HEK293 (cell line): ENCODE measurements at regions not wholly inside any gene's neighbourhood (a gene's known extent, or its start where the extent isn't known, plus 50 kb on each side); places are given as distances from the start of the nearest gene placed in this dataset.
A peak's percentile ranks its signal among the peaks of the same experiment; 100 is the strongest.

Experiments used
- CTCF ChIA-PET: fragments of 350-600 bp; formaldehyde crosslinking; extraction: SDS; loops from one replicate; lab custom pipeline; 2021; ENCODE audit warnings: antibody characterized with exemption; lab: Yijun Ruan, JAX
- POLR2A ChIA-PET: fragments of 300-600 bp; formaldehyde crosslinking; extraction: SDS; loops from one replicate; lab custom pipeline; 2020; ENCODE audit warnings: antibody characterized with exemption, inconsistent platforms; lab: Yijun Ruan, JAX
- H3K27ac ChIP-seq: fragments of 200-500 bp; sonication (Bioruptor generic); 2 replicates; pipeline ENCODE4 v1.5.1; 2014; ENCODE audit warnings: low read depth, low read length, control low read depth, inconsistent platforms; ENCODE audit errors: extremely low read depth
- H3K36me3 ChIP-seq, 2 experiments: fragments of 200-500 bp in 1 of 2; sonication (Bioruptor generic) in 1 of 2; 1 replicate in 1 of 2; 2 replicates in 1 of 2; pipeline ENCODE4 v1.5.1; 2014 to 2017; ENCODE audit warnings: inconsistent platforms in 2 of 2, low read length in 2 of 2; ENCODE audit not compliant: control insufficient read depth in 2 of 2, insufficient read depth in 1 of 2
- H3K4me1 ChIP-seq: fragments of 200-500 bp; sonication (Bioruptor generic); 2 replicates; pipeline ENCODE4 v1.5.1; 2014; ENCODE audit warnings: mild to moderate bottlenecking, low read length, inconsistent platforms; ENCODE audit not compliant: control insufficient read depth, insufficient read depth
- H3K4me3 ChIP-seq: 2 replicates; pipeline ENCODE4 v1.5.1; 2011; ENCODE audit warnings: low read depth, mild to moderate bottlenecking, control low read depth, low read length, moderate library complexity
- H3K9me3 ChIP-seq: fragments of 200-500 bp; sonication (Bioruptor generic); 2 replicates; pipeline ENCODE4 v1.5.1; 2014; ENCODE audit warnings: low read depth, low read length, inconsistent platforms; ENCODE audit not compliant: control insufficient read depth, insufficient read depth
- BCL11B ChIP-seq: fragments of 450-650 bp; formaldehyde crosslinking; IDR thresholded peaks from 2 replicates; pipeline ENCODE4 v1.5.1; 2016; ENCODE audit warnings: low read depth, missing biosample characterization, missing genetic modification characterization
- KLF16 ChIP-seq: fragments of 450-650 bp; formaldehyde crosslinking; IDR thresholded peaks from 2 replicates; pipeline ENCODE4 v1.5.1; 2017; ENCODE audit warnings: missing biosample characterization, missing genetic modification characterization
- SETDB1 ChIP-seq: IDR thresholded peaks from one replicate; pipeline ENCODE4 v1.6.1; 2017; ENCODE audit warnings: mild to moderate bottlenecking, low read length, moderate library complexity, mixed read lengths; ENCODE audit not compliant: insufficient read length
- SP7 ChIP-seq: fragments of 450-650 bp; formaldehyde crosslinking; IDR thresholded peaks from 2 replicates; pipeline ENCODE4 v1.5.1; 2016; ENCODE audit warnings: missing biosample characterization, missing genetic modification characterization
- TRIM28 ChIP-seq: IDR thresholded peaks from 2 replicates; pipeline ENCODE4 v1.6.1; 2011; ENCODE audit warnings: low read length, control low read depth, borderline replicate concordance
- ZBTB20 ChIP-seq: fragments of 450-650 bp; formaldehyde crosslinking; IDR thresholded peaks from 2 replicates; pipeline ENCODE4 v1.5.1; 2016; ENCODE audit warnings: missing biosample characterization, missing genetic modification characterization
- ZBTB21 ChIP-seq: fragments of 450-650 bp; formaldehyde crosslinking; IDR thresholded peaks from 2 replicates; pipeline ENCODE4 v1.5.1; 2017; ENCODE audit warnings: missing biosample characterization, missing genetic modification characterization
- ZFP41 ChIP-seq: fragments of 450-650 bp; formaldehyde crosslinking; IDR thresholded peaks from 2 replicates; pipeline ENCODE4 v1.5.1; 2016; ENCODE audit warnings: missing biosample characterization, missing genetic modification characterization, borderline replicate concordance
- ZNF10 ChIP-seq: fragments of 450-650 bp; formaldehyde crosslinking; IDR thresholded peaks from 2 replicates; pipeline ENCODE4 v1.5.1; 2017; ENCODE audit warnings: missing biosample characterization, missing genetic modification characterization
- ZNF121 ChIP-seq: fragments of 450-650 bp; formaldehyde crosslinking; IDR thresholded peaks from 2 replicates; pipeline ENCODE4 v1.5.1; 2016; ENCODE audit warnings: missing biosample characterization, missing genetic modification characterization
- ZNF175 ChIP-seq: fragments of 450-650 bp; formaldehyde crosslinking; IDR thresholded peaks from 2 replicates; pipeline ENCODE4 v1.5.1; 2016; ENCODE audit warnings: missing biosample characterization, missing genetic modification characterization
- ZNF19 ChIP-seq: fragments of 450-650 bp; formaldehyde crosslinking; IDR thresholded peaks from 2 replicates; pipeline ENCODE4; 2016; ENCODE audit warnings: missing biosample characterization, missing genetic modification characterization, low read depth
- ZNF223 ChIP-seq: fragments of 450-650 bp; formaldehyde crosslinking; IDR thresholded peaks from 2 replicates; pipeline ENCODE4 v1.5.1; 2016; ENCODE audit warnings: missing biosample characterization, missing genetic modification characterization
- ZNF302 ChIP-seq: fragments of 450-650 bp; formaldehyde crosslinking; IDR thresholded peaks from 2 replicates; pipeline ENCODE4 v1.5.1; 2016; ENCODE audit warnings: missing biosample characterization, missing genetic modification characterization, low read depth
- ZNF335 ChIP-seq: fragments of 450-650 bp; formaldehyde crosslinking; conservative IDR thresholded peaks from 2 replicates; pipeline ENCODE4 v1.5.1; 2016; ENCODE audit warnings: missing biosample characterization, missing genetic modification characterization
- ZNF341 ChIP-seq: fragments of 450-650 bp; formaldehyde crosslinking; IDR thresholded peaks from 2 replicates; pipeline ENCODE4; 2016; ENCODE audit warnings: low read depth, missing biosample characterization, missing genetic modification characterization
- ZNF473 ChIP-seq: fragments of 450-650 bp; formaldehyde crosslinking; IDR thresholded peaks from 2 replicates; pipeline ENCODE4 v1.5.1; 2017; ENCODE audit warnings: missing biosample characterization, missing genetic modification characterization
- ZNF514 ChIP-seq: fragments of 450-650 bp; formaldehyde crosslinking; IDR thresholded peaks from 2 replicates; pipeline ENCODE4 v1.5.1; 2016; ENCODE audit warnings: missing biosample characterization, missing genetic modification characterization
- ZNF558 ChIP-seq: fragments of 450-650 bp; formaldehyde crosslinking; IDR thresholded peaks from 2 replicates; pipeline ENCODE4 v1.5.1; 2016; ENCODE audit warnings: missing biosample characterization, missing genetic modification characterization
- ZNF621 ChIP-seq: fragments of 450-650 bp; formaldehyde crosslinking; IDR thresholded peaks from 2 replicates; pipeline ENCODE4 v1.5.1; 2017; ENCODE audit warnings: missing biosample characterization, missing genetic modification characterization
- ZNF768 ChIP-seq: fragments of 450-650 bp; formaldehyde crosslinking; IDR thresholded peaks from 2 replicates; pipeline ENCODE4 v1.5.1; 2018; ENCODE audit warnings: missing biosample characterization, mild to moderate bottlenecking, missing genetic modification characterization
- TF ChIP-seq, protein P1 (sequence below): fragments of 450-650 bp; formaldehyde crosslinking; IDR thresholded peaks from 2 replicates; pipeline ENCODE4 v1.5.1; 2017; ENCODE audit warnings: missing biosample characterization, missing genetic modification characterization
- TF ChIP-seq, protein P2 (sequence below): fragments of 450-650 bp; formaldehyde crosslinking; IDR thresholded peaks from 2 replicates; pipeline ENCODE4 v1.5.1; 2016; ENCODE audit warnings: missing biosample characterization, missing genetic modification characterization
- TF ChIP-seq, protein P3 (sequence below): fragments of 450-650 bp; formaldehyde crosslinking; IDR thresholded peaks from 2 replicates; pipeline ENCODE4 v1.5.1; 2016; ENCODE audit warnings: missing biosample characterization, missing genetic modification characterization

DNA sequence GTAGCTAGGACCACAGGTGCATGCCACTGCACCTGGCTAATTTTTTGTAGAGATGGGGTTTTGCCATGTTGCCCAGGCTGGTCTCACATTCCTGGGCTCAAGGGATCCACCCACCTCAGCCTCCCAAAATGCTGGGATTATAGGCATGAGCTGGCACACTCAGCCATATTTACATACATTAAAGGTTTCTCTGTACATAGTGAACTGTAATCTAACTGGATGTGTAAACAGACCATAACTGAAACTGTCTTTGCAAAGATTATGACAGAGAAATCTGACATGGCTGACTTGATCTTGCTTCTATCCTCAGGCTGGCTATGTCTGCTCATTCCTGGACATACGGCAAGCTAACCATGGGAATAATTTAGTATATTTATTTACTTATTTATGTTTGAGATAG, 139.2 kb upstream of the XPO1 start:
- no peak for TF ChIP-seq ZNF558 (tag by site-specific recombination)
- no peak for TF ChIP-seq ZNF302
- no peak for TF ChIP-seq KLF16
- TF ChIP-seq ZNF514 (tag by site-specific recombination), result no peak
- no peaks in the 10 kb centered on the region for H3K4me1 ChIP-seq
- H3K27ac ChIP-seq, result no peak overlapping the region
- CTCF ChIA-PET, result interaction anchor here (0.6 kb wide), 1 partner anchor 108 kb away, joined by 3 read pairs; no protein-coding TSS in a partner anchor
- POLR2A ChIA-PET, result no interaction called here
- H3K9me3 ChIP-seq, result no peaks in the 10 kb centered on the region
- no peak overlapping the region for H3K4me3 ChIP-seq
- H3K36me3 ChIP-seq, result no peaks in the 10 kb centered on the region

DNA sequence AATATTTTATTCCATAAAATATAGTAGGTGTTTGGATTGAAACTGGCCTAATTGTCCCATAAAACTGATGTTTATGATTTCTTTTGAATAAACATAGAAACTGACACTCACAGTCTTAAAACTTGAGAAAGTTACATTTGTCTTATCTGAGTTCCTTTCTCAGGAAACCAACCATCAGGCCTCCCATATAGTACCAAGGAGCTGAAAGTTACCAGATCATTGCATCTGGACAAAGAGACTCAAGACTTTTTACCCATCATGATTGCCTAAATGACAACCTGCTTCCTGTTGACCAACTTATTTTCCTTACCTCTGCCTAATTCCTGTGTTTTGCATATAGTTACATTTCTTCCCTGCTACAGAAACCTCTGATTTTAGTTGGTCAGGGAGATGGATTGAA, 137.0 kb upstream of the XPO1 start:
- Histone ChIP-seq H3K4me1 (peaks cover 9% of the 10 kb centered on the region), H3K9me3 (no peaks in the 10 kb centered on the region), H3K27ac (no peak overlapping the region), H3K36me3 (no peaks in the 10 kb centered on the region), H3K4me3 (no peak overlapping the region)
- TF ChIP-seq ZNF473 (tag by site-specific recombination), result no peak
- peak; percentile 73 for TF ChIP-seq SETDB1
- ChIA-PET CTCF (no interaction called here), POLR2A (no interaction called here)

DNA sequence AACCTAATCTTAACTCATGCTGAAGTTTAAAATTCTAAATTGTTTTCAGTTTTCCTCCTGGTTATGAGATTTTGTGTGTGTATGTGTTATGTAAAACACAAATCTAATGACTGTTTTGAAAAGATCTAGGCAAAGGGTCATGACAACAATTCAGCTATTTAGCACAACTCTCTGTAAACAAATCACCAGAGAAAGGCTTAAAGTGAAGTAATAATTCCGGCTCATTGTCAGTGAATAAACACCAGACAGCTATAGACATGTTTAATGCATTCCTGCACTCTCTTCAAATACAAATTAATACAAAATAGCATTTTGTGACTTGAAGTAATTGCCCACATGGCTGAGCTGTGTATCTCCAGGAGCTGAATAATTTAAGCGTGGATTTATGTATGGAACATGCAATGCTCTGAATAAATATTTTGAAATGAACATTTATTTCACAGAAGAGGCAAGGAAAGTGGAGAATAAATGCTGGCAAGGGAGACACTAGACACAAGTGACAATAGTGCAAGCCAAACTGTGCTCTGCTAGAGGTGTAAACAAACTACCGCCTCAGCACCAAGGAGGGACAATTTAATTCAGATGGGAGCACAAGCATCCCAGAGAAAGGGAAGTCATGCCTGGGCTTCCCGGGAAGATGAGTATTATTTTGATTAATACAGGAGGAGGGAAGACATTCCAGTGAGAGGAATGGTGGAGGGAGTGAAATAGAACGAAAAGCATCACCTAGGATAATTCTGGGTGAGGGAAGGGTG, 133.6 kb upstream of the XPO1 start:
- H3K9me3 ChIP-seq, result no peaks in the 10 kb centered on the region
- peaks cover 9% of the 10 kb centered on the region for H3K4me1 ChIP-seq
- POLR2A ChIA-PET, result interaction anchor here (0.6 kb wide), 1 partner anchor 208 kb away, joined by 5 read pairs; no protein-coding TSS in a partner anchor
- CTCF ChIA-PET, result interaction anchor here (0.6 kb wide), 2 partner anchors 13 to 28 kb away, joined by 3 to 5 read pairs; no protein-coding TSS in a partner anchor
- H3K4me3 ChIP-seq, result no peak overlapping the region
- no peaks in the 10 kb centered on the region for H3K36me3 ChIP-seq
- peak overlapping the region; percentile 58; the same call in 1 of the 2 replicates for H3K27ac ChIP-seq
- TF ChIP-seq ZNF341 (tag by site-specific recombination) (no peak), ZNF335 (tag by site-specific recombination) (0 out of 2 replicates have a peak, but pooled peaks have one; percentile 25), ZNF121 (tag by site-specific recombination) (no peak), ZNF10 (tag by site-specific recombination) (no peak), ZNF223 (no peak), ZBTB20 (tag by site-specific recombination) (peak; percentile 26; the same call in 1 of the 2 replicates), TRIM28 (no peak), ZNF621 (no peak), BCL11B (tag by site-specific recombination) (no peak), SP7 (tag by site-specific recombination) (no peak), ZNF768 (tag by site-specific recombination) (no peak), ZBTB21 (tag by site-specific recombination) (no peak), ZNF19 (tag by site-specific recombination) (no peak), ZFP41 (tag by site-specific recombination) (no peak), ZNF175 (tag by site-specific recombination) (no peak)
- TF ChIP-seq, protein P1, sequence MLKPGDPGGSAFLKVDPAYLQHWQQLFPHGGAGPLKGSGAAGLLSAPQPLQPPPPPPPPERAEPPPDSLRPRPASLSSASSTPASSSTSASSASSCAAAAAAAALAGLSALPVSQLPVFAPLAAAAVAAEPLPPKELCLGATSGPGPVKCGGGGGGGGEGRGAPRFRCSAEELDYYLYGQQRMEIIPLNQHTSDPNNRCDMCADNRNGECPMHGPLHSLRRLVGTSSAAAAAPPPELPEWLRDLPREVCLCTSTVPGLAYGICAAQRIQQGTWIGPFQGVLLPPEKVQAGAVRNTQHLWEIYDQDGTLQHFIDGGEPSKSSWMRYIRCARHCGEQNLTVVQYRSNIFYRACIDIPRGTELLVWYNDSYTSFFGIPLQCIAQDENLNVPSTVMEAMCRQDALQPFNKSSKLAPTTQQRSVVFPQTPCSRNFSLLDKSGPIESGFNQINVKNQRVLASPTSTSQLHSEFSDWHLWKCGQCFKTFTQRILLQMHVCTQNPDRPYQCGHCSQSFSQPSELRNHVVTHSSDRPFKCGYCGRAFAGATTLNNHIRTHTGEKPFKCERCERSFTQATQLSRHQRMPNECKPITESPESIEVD (tag by site-specific recombination), result peak; percentile 87
- TF ChIP-seq, protein P2, sequence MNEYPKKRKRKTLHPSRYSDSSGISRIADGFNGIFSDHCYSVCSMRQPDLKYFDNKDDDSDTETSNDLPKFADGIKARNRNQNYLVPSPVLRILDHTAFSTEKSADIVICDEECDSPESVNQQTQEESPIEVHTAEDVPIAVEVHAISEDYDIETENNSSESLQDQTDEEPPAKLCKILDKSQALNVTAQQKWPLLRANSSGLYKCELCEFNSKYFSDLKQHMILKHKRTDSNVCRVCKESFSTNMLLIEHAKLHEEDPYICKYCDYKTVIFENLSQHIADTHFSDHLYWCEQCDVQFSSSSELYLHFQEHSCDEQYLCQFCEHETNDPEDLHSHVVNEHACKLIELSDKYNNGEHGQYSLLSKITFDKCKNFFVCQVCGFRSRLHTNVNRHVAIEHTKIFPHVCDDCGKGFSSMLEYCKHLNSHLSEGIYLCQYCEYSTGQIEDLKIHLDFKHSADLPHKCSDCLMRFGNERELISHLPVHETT (tag by site-specific recombination), result no peak
- TF ChIP-seq, protein P3, sequence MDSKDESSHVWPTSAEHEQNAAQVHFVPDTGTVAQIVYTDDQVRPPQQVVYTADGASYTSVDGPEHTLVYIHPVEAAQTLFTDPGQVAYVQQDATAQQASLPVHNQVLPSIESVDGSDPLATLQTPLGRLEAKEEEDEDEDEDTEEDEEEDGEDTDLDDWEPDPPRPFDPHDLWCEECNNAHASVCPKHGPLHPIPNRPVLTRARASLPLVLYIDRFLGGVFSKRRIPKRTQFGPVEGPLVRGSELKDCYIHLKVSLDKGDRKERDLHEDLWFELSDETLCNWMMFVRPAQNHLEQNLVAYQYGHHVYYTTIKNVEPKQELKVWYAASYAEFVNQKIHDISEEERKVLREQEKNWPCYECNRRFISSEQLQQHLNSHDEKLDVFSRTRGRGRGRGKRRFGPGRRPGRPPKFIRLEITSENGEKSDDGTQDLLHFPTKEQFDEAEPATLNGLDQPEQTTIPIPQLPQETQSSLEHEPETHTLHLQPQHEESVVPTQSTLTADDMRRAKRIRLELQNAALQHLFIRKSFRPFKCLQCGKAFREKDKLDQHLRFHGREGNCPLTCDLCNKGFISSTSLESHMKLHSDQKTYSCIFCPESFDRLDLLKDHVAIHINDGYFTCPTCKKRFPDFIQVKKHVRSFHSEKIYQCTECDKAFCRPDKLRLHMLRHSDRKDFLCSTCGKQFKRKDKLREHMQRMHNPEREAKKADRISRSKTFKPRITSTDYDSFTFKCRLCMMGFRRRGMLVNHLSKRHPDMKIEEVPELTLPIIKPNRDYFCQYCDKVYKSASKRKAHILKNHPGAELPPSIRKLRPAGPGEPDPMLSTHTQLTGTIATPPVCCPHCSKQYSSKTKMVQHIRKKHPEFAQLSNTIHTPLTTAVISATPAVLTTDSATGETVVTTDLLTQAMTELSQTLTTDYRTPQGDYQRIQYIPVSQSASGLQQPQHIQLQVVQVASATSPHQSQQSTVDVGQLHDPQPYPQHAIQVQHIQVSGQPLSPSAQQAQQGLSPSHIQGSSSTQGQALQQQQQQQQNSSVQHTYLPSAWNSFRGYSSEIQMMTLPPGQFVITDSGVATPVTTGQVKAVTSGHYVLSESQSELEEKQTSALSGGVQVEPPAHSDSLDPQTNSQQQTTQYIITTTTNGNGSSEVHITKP, result 0 out of 2 replicates have a peak, but pooled peaks have one; percentile 3
